VCaP (cell line): ENCODE measurements at regions not wholly inside any gene's neighbourhood (a gene's known extent, or its start where the extent isn't known, plus 50 kb on each side); places are given as distances from the start of the nearest gene placed in this dataset.
A peak's percentile ranks its signal among the peaks of the same experiment; 100 is the strongest.

Experiments
- H3K27ac ChIP-seq: fragments of 450-650 bp; 2 replicates; pipeline ENCODE4 v1.5.1; 2017
- CTCF ChIP-seq: fragments of 450-650 bp; conservative IDR thresholded peaks from 2 replicates; pipeline ENCODE4 v1.5.1; 2017; ENCODE audit warnings: mild to moderate bottlenecking, moderate library complexity

- H3K27ac ChIP-seq, result no peak overlapping the region
- TF ChIP-seq CTCF, result no peak
Observed at GRCh38 chr6:99841297-99841696, 152.7 kb downstream of the MCHR2 start.

DNA sequence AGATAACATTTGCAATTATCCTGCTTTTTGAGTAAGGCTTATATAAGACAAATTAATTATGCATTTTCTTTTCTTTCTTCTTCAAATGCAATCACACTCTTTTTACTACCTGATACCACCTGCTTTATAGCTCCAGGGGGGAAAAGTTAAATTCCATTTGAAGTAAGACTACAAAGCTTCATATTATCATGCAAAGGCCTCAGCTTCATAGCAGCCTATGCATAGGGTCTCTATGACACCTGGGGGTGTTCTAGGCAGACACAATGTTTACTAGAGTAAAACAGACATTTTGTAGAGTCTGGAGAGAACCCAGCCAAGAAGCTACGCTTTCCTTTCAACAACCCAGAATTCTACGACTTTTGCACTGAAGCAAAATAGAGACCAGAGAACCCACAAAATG, 148.0 kb downstream of the MCHR2 start:
- no peak for TF ChIP-seq CTCF
- H3K27ac ChIP-seq, result no peak overlapping the region

GRCh38 chr6:99850841-99851240, 143.2 kb downstream of the MCHR2 start:
- TF ChIP-seq CTCF, result no peak
- no peak overlapping the region for H3K27ac ChIP-seq

GRCh38 chr6:99852031-99852430, 142.0 kb downstream of the MCHR2 start:
- TF ChIP-seq CTCF, result no peak
- no peak overlapping the region for H3K27ac ChIP-seq

- TF ChIP-seq CTCF, result no peak
- no peak overlapping the region for H3K27ac ChIP-seq
Observed at GRCh38 chr6:99867026-99867425, 127.0 kb downstream of the MCHR2 start.

DNA sequence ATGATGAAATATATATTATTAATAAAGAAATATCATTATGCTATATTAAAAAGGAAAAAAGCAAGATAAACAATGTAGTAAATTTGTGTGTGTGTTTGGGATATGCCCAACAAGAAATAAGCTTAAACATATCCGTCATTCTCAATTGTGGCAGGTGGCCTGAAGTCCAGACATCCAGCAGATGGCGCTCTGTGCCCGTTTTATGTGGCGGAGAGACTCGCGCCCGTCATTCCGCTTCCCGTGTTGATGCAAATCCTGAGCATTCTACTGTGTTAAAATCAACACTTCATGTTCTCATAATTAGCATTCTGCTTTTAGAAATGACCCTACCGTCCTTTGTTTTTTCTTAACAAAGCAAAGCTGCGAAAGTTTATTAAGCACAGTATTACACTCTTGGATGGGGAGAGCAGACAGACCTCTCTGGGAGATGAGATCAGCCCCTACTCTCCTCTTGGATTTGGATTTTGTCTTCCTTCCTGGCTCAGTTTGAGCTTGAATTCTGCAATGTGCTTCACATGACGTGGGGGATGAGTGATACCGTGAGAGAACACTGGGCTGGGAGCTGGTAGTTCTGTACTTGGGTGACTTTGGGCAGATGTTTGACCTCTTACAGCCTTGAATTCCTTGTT, 125.8 kb downstream of the MCHR2 start:
- TF ChIP-seq CTCF, result peak; percentile 91
- H3K27ac ChIP-seq, result no peak overlapping the region
